ENCODE measurements at regions not wholly inside any gene's neighbourhood (a gene's known extent, or its start where the extent isn't known, plus 50 kb on each side); places are given as distances from the start of the nearest gene placed in this dataset.
"Not testable (repeated sequence)": the region's sequence is repeated elsewhere in the genome, so short reads cannot be mapped to it uniquely, and the experiment has no call there.

GRCh38 chr9:21533597-21533996, 51.5 kb upstream of the IFNE start:
- H3K4me1 ChIP-seq (ENCODE audit: control insufficient read depth in 1 of 2, low read depth in 2 of 2): no peaks in the 10 kb centered on the region
- H3K9me3 ChIP-seq: no peaks in the 10 kb centered on the region
- H3K36me3 ChIP-seq: no peaks in the 10 kb centered on the region
- no peak overlapping the region for H3K4me3 ChIP-seq
- H3K27ac ChIP-seq: no peak overlapping the region
- no peaks in the 10 kb centered on the region for H3K27me3 ChIP-seq (replicated peaks; ENCODE audit: insufficient read depth)
- no peak for TF ChIP-seq CTCF (IDR thresholded peaks at IDR 0.05)
- ATAC-seq (ENCODE audit: insufficient number of reproducible peaks, low FRiP score, low read depth): no peak
- no peak for DNase-seq (ENCODE audit: low spot score)

- no peak for TF ChIP-seq CTCF (IDR thresholded peaks at IDR 0.05)
- Histone ChIP-seq H3K36me3 (no peaks in the 10 kb centered on the region), H3K4me1 (ENCODE audit: control insufficient read depth in 1 of 2, low read depth in 2 of 2) (no peaks in the 10 kb centered on the region), H3K27me3 (replicated peaks; ENCODE audit: insufficient read depth) (no peaks in the 10 kb centered on the region), H3K4me3 (no peak overlapping the region), H3K27ac (no peak overlapping the region), H3K9me3 (no peaks in the 10 kb centered on the region)
- DNase-seq (ENCODE audit: low spot score) (no peak), ATAC-seq (ENCODE audit: insufficient number of reproducible peaks, low FRiP score, low read depth) (no peak)
These were observed 53.3 kb upstream of the IFNE start for GRCh38 chr9:21535396-21535795.

GRCh38 chr9:21542787-21543186, 60.7 kb upstream of the IFNE start:
- Histone ChIP-seq H3K27ac (no peak overlapping the region), H3K27me3 (replicated peaks; ENCODE audit: insufficient read depth) (no peaks in the 10 kb centered on the region), H3K36me3 (no peaks in the 10 kb centered on the region), H3K4me1 (ENCODE audit: control insufficient read depth in 1 of 2, low read depth in 2 of 2) (no peaks in the 10 kb centered on the region), H3K9me3 (no peaks in the 10 kb centered on the region), H3K4me3 (no peak overlapping the region)
- ATAC-seq (ENCODE audit: insufficient number of reproducible peaks, low FRiP score, low read depth) (no peak), DNase-seq (ENCODE audit: low spot score) (no peak)
- no peak for TF ChIP-seq CTCF (IDR thresholded peaks at IDR 0.05)

- DNase-seq (ENCODE audit: low spot score) (no peak), ATAC-seq (ENCODE audit: insufficient number of reproducible peaks, low FRiP score, low read depth) (no peak)
- no peaks in the 10 kb centered on the region for H3K36me3 ChIP-seq
- H3K27ac ChIP-seq: no peak overlapping the region
- no peak for TF ChIP-seq CTCF (IDR thresholded peaks at IDR 0.05)
- H3K27me3 ChIP-seq (replicated peaks; ENCODE audit: insufficient read depth): no peaks in the 10 kb centered on the region
- H3K9me3 ChIP-seq: no peaks in the 10 kb centered on the region
- no peak overlapping the region for H3K4me3 ChIP-seq
- H3K4me1 ChIP-seq (ENCODE audit: control insufficient read depth in 1 of 2, low read depth in 2 of 2): no peaks in the 10 kb centered on the region
These were observed 61.1 kb upstream of the IFNE start for GRCh38 chr9:21543187-21543586.

- not testable (repeated sequence) for H3K36me3 ChIP-seq; ATAC-seq (ENCODE audit: insufficient number of reproducible peaks, low FRiP score, low read depth); H3K27ac ChIP-seq; H3K4me1 ChIP-seq (ENCODE audit: control insufficient read depth in 1 of 2, low read depth in 2 of 2); H3K27me3 ChIP-seq (replicated peaks; ENCODE audit: insufficient read depth); DNase-seq (ENCODE audit: low spot score); H3K9me3 ChIP-seq; H3K4me3 ChIP-seq
These were observed 61.7 kb upstream of the IFNE start for GRCh38 chr9:21543816-21544215.

- no peaks in the 10 kb centered on the region for H3K27me3 ChIP-seq (replicated peaks; ENCODE audit: insufficient read depth)
- TF ChIP-seq CTCF (IDR thresholded peaks at IDR 0.05): no peak
- no peak for ATAC-seq (ENCODE audit: insufficient number of reproducible peaks, low FRiP score, low read depth)
These were observed 64.8 kb upstream of the IFNE start for GRCh38 chr9:21546949-21547348.

More at GRCh38 chr9:21546949-21547348, 64.8 kb upstream of the IFNE start:
- H3K4me1 ChIP-seq (ENCODE audit: control insufficient read depth in 1 of 2, low read depth in 2 of 2): peaks cover 8 to 12% of the 10 kb centered on the region in 2 donors
- no peaks in the 10 kb centered on the region for H3K9me3 ChIP-seq
- no peak overlapping the region for H3K4me3 ChIP-seq
- DNase-seq (ENCODE audit: low spot score): no peak
- H3K27ac ChIP-seq: no peak overlapping the region
- H3K36me3 ChIP-seq: no peaks in the 10 kb centered on the region
